ENCODE measurements at regions not wholly inside any gene's neighbourhood (a gene's known extent, or its start where the extent isn't known, plus 50 kb on each side); places are given as distances from the start of the nearest gene placed in this dataset.

DNA sequence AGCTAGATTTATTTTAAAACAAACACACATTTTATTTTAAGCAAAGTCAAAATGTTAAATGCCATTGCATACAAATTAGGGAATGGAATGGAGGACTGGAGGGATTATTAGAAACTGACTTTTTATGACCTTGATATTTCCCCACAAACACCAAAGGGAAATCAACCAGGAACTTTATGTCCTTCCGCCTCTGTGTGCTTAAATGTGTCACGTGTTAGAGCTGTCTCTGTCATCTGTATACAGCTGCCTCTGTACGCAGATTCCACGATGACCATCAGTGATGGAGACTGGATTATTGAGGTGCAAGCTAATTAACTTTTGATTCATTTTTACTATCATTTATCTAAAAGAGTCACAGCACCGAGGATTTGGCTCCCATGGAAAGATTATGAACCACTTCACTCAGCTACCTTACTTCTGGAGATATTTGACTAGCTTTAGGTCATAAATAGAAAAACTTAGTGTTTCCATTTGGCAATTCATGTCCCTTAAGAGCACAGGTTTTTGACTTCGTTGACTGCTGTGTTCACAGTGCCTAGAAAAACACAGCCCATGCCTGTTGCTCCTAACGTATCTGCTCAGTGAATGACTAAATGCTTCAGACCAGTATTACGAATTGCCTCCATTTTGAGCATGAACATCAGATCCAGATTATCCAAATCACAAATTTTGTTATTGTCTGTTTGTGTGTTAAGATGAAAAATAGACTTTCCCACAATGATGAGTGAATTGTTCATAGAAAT, 1048.1 kb downstream of the MCTP2 start:
- no peaks in the 10 kb centered on the region for H3K9me3 ChIP-seq (ENCODE audit: control insufficient read depth in 2 of 2, low read length in 2 of 2)
- H3K36me3 ChIP-seq (ENCODE audit: control insufficient read depth in 2 of 2, insufficient read depth in 2 of 2, low read length in 2 of 2) = no peaks in the 10 kb centered on the region
- no peaks in the 10 kb centered on the region for H3K27me3 ChIP-seq (ENCODE audit: control insufficient read depth in 1 of 2, insufficient read depth in 2 of 2, low read length in 2 of 2)
- H3K9ac ChIP-seq (ENCODE audit: low read length in 2 of 2) = no peak overlapping the region
- H3K27ac ChIP-seq (ENCODE audit: low read length) = peak overlapping the region; percentile 8
- H3K4me1 ChIP-seq (ENCODE audit: control insufficient read depth, insufficient read depth, low read length) = peaks cover 15% of the 10 kb centered on the region
- H3K4me3 ChIP-seq (ENCODE audit: low read length in 2 of 2) = peak overlapping the region in 1 of 2 donors; percentile 0

- Histone ChIP-seq H3K27ac (ENCODE audit: low read length) (no peak overlapping the region), H3K9me3 (ENCODE audit: control insufficient read depth in 2 of 2, low read length in 2 of 2) (no peaks in the 10 kb centered on the region), H3K36me3 (ENCODE audit: control insufficient read depth in 2 of 2, insufficient read depth in 2 of 2, low read length in 2 of 2) (no peaks in the 10 kb centered on the region), H3K4me3 (ENCODE audit: low read length in 2 of 2) (no peak overlapping the region), H3K27me3 (ENCODE audit: control insufficient read depth in 1 of 2, insufficient read depth in 2 of 2, low read length in 2 of 2) (no peaks in the 10 kb centered on the region), H3K4me1 (ENCODE audit: control insufficient read depth, insufficient read depth, low read length) (peaks cover 15% of the 10 kb centered on the region), H3K9ac (ENCODE audit: low read length in 2 of 2) (no peak overlapping the region)
Measured at GRCh38 chr15:95280711-95281110, 1049.3 kb downstream of the MCTP2 start.

GRCh38 chr15:95281470-95281869, 1049.0 kb upstream of the NR2F2 start:
- Histone ChIP-seq H3K27ac (ENCODE audit: low read length) (no peak overlapping the region), H3K9ac (ENCODE audit: low read length in 2 of 2) (no peak overlapping the region), H3K27me3 (ENCODE audit: control insufficient read depth in 1 of 2, insufficient read depth in 2 of 2, low read length in 2 of 2) (no peaks in the 10 kb centered on the region), H3K36me3 (ENCODE audit: control insufficient read depth in 2 of 2, insufficient read depth in 2 of 2, low read length in 2 of 2) (no peaks in the 10 kb centered on the region), H3K4me3 (ENCODE audit: low read length in 2 of 2) (no peak overlapping the region), H3K9me3 (ENCODE audit: control insufficient read depth in 2 of 2, low read length in 2 of 2) (no peaks in the 10 kb centered on the region), H3K4me1 (ENCODE audit: control insufficient read depth, insufficient read depth, low read length) (peaks cover 20% of the 10 kb centered on the region)

- no peaks in the 10 kb centered on the region for H3K27me3 ChIP-seq (ENCODE audit: control insufficient read depth in 1 of 2, insufficient read depth in 2 of 2, low read length in 2 of 2)
- H3K9ac ChIP-seq (ENCODE audit: low read length in 2 of 2) = peak overlapping the region in 1 of 2 donors; percentile 31
Measured at GRCh38 chr15:95284492-95284891, 1046.0 kb upstream of the NR2F2 start.

DNA sequence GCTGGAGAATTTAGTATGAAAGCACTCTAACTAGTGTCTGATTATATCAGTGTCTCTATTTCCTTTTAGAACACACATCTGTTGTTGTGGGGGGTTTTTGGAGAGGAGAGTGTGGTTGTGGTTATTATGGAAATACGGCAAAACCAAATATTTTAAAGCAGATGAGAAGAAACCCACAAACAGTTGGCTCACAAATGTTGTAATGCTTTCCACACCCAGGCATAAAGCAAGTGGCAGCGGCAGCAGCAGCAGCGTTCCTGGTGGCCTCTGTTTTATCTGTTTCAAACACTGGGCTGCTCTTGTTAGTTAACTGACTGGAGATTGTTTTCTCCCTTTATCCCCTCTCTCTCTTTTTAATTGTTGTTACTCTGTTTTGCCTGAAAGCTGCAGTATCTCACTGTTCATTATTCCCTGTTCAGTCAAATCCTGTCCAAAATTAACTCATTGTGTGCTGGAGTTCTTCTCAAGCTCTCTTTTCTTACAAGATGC, 1045.5 kb upstream of the NR2F2 start:
- Histone ChIP-seq H3K9me3 (ENCODE audit: control insufficient read depth in 2 of 2, low read length in 2 of 2) (no peaks in the 10 kb centered on the region), H3K27me3 (ENCODE audit: control insufficient read depth in 1 of 2, insufficient read depth in 2 of 2, low read length in 2 of 2) (no peaks in the 10 kb centered on the region), H3K4me3 (ENCODE audit: low read length in 2 of 2) (no peak overlapping the region), H3K36me3 (ENCODE audit: control insufficient read depth in 2 of 2, insufficient read depth in 2 of 2, low read length in 2 of 2) (no peaks in the 10 kb centered on the region), H3K9ac (ENCODE audit: low read length in 2 of 2) (peak overlapping the region in 1 of 2 donors; percentile 31), H3K4me1 (ENCODE audit: control insufficient read depth, insufficient read depth, low read length) (peaks cover 16% of the 10 kb centered on the region), H3K27ac (ENCODE audit: low read length) (no peak overlapping the region)

More at GRCh38 chr15:95284492-95284891, 1046.0 kb upstream of the NR2F2 start:
- Histone ChIP-seq H3K27ac (ENCODE audit: low read length) (no peak overlapping the region), H3K4me3 (ENCODE audit: low read length in 2 of 2) (no peak overlapping the region), H3K36me3 (ENCODE audit: control insufficient read depth in 2 of 2, insufficient read depth in 2 of 2, low read length in 2 of 2) (no peaks in the 10 kb centered on the region), H3K9me3 (ENCODE audit: control insufficient read depth in 2 of 2, low read length in 2 of 2) (no peaks in the 10 kb centered on the region), H3K4me1 (ENCODE audit: control insufficient read depth, insufficient read depth, low read length) (peaks cover 16% of the 10 kb centered on the region)

DNA sequence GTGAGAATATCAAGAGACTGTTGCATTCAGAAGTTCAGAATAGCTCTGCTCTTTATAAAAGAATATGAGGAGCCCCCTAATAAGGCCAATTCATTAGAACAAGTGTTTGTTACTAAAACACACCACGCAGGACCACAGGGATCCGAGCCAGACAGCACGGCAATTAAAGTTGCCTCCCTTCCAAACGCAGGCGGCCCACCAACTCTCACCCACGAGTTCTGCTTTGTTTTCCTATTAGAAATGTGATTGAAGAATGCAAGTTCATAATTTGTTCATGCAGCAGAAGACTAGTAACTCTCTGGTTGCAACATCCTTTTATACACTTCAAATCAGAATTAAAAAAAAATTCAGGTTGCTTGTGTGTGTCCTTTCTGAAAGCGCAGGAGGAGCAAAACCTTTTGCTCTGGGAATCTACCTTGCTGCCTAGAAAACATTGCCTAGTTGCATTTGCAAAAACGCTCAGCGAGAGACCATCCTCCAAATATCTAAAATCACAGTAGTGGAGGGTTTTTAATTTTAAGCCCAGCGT, 1044.1 kb upstream of the NR2F2 start:
- Histone ChIP-seq H3K27me3 (ENCODE audit: control insufficient read depth in 1 of 2, insufficient read depth in 2 of 2, low read length in 2 of 2) (no peaks in the 10 kb centered on the region), H3K4me1 (ENCODE audit: control insufficient read depth, insufficient read depth, low read length) (peaks cover 16% of the 10 kb centered on the region), H3K9me3 (ENCODE audit: control insufficient read depth in 2 of 2, low read length in 2 of 2) (no peaks in the 10 kb centered on the region), H3K9ac (ENCODE audit: low read length in 2 of 2) (no peak overlapping the region), H3K27ac (ENCODE audit: low read length) (peak overlapping the region; percentile 13), H3K36me3 (ENCODE audit: control insufficient read depth in 2 of 2, insufficient read depth in 2 of 2, low read length in 2 of 2) (no peaks in the 10 kb centered on the region), H3K4me3 (ENCODE audit: low read length in 2 of 2) (peak overlapping the region in 1 of 2 donors; percentile 0)

DNA sequence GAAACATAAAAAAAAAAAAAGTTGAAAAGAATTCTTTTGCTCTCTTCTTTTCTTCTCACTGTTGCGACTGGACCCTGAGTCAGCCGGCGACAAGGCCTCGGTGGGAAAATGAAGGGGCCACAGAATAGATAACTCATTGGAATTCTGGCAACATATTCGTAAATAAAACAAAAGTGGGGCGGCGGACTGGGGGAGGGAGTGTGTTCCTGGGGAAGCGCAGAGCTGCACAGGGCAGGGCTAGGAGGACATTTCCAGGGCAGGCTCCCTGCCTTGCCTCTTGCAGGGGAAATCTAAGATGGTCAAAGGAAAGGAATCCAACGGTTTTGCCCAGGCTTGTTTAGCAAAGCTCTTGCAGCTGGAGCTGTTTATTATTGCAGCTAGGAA, 1042.8 kb upstream of the NR2F2 start:
- peak overlapping the region; percentile 42 for H3K27ac ChIP-seq (ENCODE audit: low read length)
- no peaks in the 10 kb centered on the region for H3K36me3 ChIP-seq (ENCODE audit: control insufficient read depth in 2 of 2, insufficient read depth in 2 of 2, low read length in 2 of 2)
- no peak overlapping the region for H3K4me3 ChIP-seq (ENCODE audit: low read length in 2 of 2)
- no peaks in the 10 kb centered on the region for H3K27me3 ChIP-seq (ENCODE audit: control insufficient read depth in 1 of 2, insufficient read depth in 2 of 2, low read length in 2 of 2)
- peaks cover 13% of the 10 kb centered on the region for H3K4me1 ChIP-seq (ENCODE audit: control insufficient read depth, insufficient read depth, low read length)
- H3K9ac ChIP-seq (ENCODE audit: low read length in 2 of 2) = no peak overlapping the region
- no peaks in the 10 kb centered on the region for H3K9me3 ChIP-seq (ENCODE audit: control insufficient read depth in 2 of 2, low read length in 2 of 2)

- no peaks in the 10 kb centered on the region for H3K36me3 ChIP-seq (ENCODE audit: control insufficient read depth in 2 of 2, insufficient read depth in 2 of 2, low read length in 2 of 2)
- no peak overlapping the region for H3K9ac ChIP-seq (ENCODE audit: low read length in 2 of 2)
- no peak overlapping the region for H3K4me3 ChIP-seq (ENCODE audit: low read length in 2 of 2)
- no peaks in the 10 kb centered on the region for H3K9me3 ChIP-seq (ENCODE audit: control insufficient read depth in 2 of 2, low read length in 2 of 2)
- no peak overlapping the region for H3K27ac ChIP-seq (ENCODE audit: low read length)
- no peaks in the 10 kb centered on the region for H3K27me3 ChIP-seq (ENCODE audit: control insufficient read depth in 1 of 2, insufficient read depth in 2 of 2, low read length in 2 of 2)
- H3K4me1 ChIP-seq (ENCODE audit: control insufficient read depth, insufficient read depth, low read length) = peaks cover 13% of the 10 kb centered on the region
Measured at GRCh38 chr15:95288626-95289025, 1041.9 kb upstream of the NR2F2 start.

- H3K36me3 ChIP-seq (ENCODE audit: control insufficient read depth in 2 of 2, insufficient read depth in 2 of 2, low read length in 2 of 2) = no peaks in the 10 kb centered on the region
- no peak overlapping the region for H3K4me3 ChIP-seq (ENCODE audit: low read length in 2 of 2)
Measured at GRCh38 chr15:95290176-95290974, 1040.1 kb upstream of the NR2F2 start.

GRCh38 chr15:95291898-95292472, 1038.5 kb upstream of the NR2F2 start:
- Histone ChIP-seq H3K9me3 (ENCODE audit: control insufficient read depth in 2 of 2, low read length in 2 of 2) (no peaks in the 10 kb centered on the region), H3K4me1 (ENCODE audit: control insufficient read depth, insufficient read depth, low read length) (peaks cover 20% of the 10 kb centered on the region), H3K4me3 (ENCODE audit: low read length in 2 of 2) (no peak overlapping the region), H3K9ac (ENCODE audit: low read length in 2 of 2) (no peak overlapping the region), H3K36me3 (ENCODE audit: control insufficient read depth in 2 of 2, insufficient read depth in 2 of 2, low read length in 2 of 2) (no peaks in the 10 kb centered on the region), H3K27ac (ENCODE audit: low read length) (no peak overlapping the region), H3K27me3 (ENCODE audit: control insufficient read depth in 1 of 2, insufficient read depth in 2 of 2, low read length in 2 of 2) (no peaks in the 10 kb centered on the region)

More at GRCh38 chr15:95290176-95290974, 1040.1 kb upstream of the NR2F2 start:
- Histone ChIP-seq H3K27me3 (ENCODE audit: control insufficient read depth in 1 of 2, insufficient read depth in 2 of 2, low read length in 2 of 2) (no peaks in the 10 kb centered on the region), H3K27ac (ENCODE audit: low read length) (no peak overlapping the region), H3K9ac (ENCODE audit: low read length in 2 of 2) (no peak overlapping the region), H3K4me1 (ENCODE audit: control insufficient read depth, insufficient read depth, low read length) (peaks cover 15% of the 10 kb centered on the region), H3K9me3 (ENCODE audit: control insufficient read depth in 2 of 2, low read length in 2 of 2) (no peaks in the 10 kb centered on the region)
